AG08395 (cell line): ENCODE measurements at regions not wholly inside any gene's neighbourhood (a gene's known extent, or its start where the extent isn't known, plus 50 kb on each side); places are given as distances from the start of the nearest gene placed in this dataset.

Experiments used
- DNase-seq: peaks from one replicate; pipeline ENCODE4 v3.0.0; 2012; ENCODE audit warnings: mixed read lengths, low spot score

GRCh38 chr11:42595876-42596275 is 715.9 kb upstream of the API5 start:
- no peak for DNase-seq

- DNase-seq: no peak
These were observed 715.1 kb upstream of the API5 start for GRCh38 chr11:42596576-42597145.

- DNase-seq: no peak
These were observed 713.5 kb upstream of the API5 start for GRCh38 chr11:42598341-42598740.

GRCh38 chr11:42620796-42621195 is 691.0 kb upstream of the API5 start:
- no peak for DNase-seq

GRCh38 chr11:42625757-42626665 is 685.8 kb upstream of the API5 start:
- no peak for DNase-seq

- no peak for DNase-seq
These were observed 680.5 kb upstream of the API5 start for GRCh38 chr11:42631220-42631843.

GRCh38 chr11:42646959-42647358 is 664.8 kb upstream of the API5 start:
- no peak for DNase-seq

- no peak for DNase-seq
These were observed 663.8 kb upstream of the API5 start for GRCh38 chr11:42647993-42648392.

GRCh38 chr11:42651621-42652020 is 660.2 kb upstream of the API5 start:
- no peak for DNase-seq

- no peak for DNase-seq
These were observed 654.6 kb upstream of the API5 start for GRCh38 chr11:42657169-42657568.

GRCh38 chr11:42661942-42662341 is 649.9 kb upstream of the API5 start:
- DNase-seq: no peak

GRCh38 chr11:42669248-42669976 is 642.4 kb upstream of the API5 start:
- DNase-seq: no peak

- DNase-seq: no peak
These were observed 637.4 kb upstream of the API5 start for GRCh38 chr11:42674436-42674835.

GRCh38 chr11:42707541-42707940 is 604.3 kb upstream of the API5 start:
- no peak for DNase-seq

GRCh38 chr11:42709216-42709615 is 602.6 kb upstream of the API5 start:
- DNase-seq: no peak

GRCh38 chr11:42713279-42713678 is 598.5 kb upstream of the API5 start:
- DNase-seq: no peak

- no peak for DNase-seq
These were observed 598.0 kb upstream of the API5 start for GRCh38 chr11:42713753-42714152.

- no peak for DNase-seq
These were observed 590.9 kb upstream of the API5 start for GRCh38 chr11:42720716-42721563.

GRCh38 chr11:42727879-42728278 is 583.9 kb upstream of the API5 start:
- no peak for DNase-seq

- DNase-seq: no peak
These were observed 549.4 kb upstream of the API5 start for GRCh38 chr11:42762348-42762747.

- no peak for DNase-seq
These were observed 546.9 kb upstream of the API5 start for GRCh38 chr11:42764936-42765335.

- DNase-seq: no peak
These were observed 543.2 kb upstream of the API5 start for GRCh38 chr11:42768576-42768975.
